ENCODE measurements at regions not wholly inside any gene's neighbourhood (a gene's known extent, or its start where the extent isn't known, plus 50 kb on each side); places are given as distances from the start of the nearest gene placed in this dataset.

- intact Hi-C loops (cut with DNase I), result no loop called here
These were observed 58.5 kb upstream of the LPP start for GRCh38 chr3:188095431-188095830.

GRCh38 chr3:188097791-188098190, 56.2 kb upstream of the LPP start:
- no peak overlapping the region for H3K4me3 ChIP-seq (ENCODE audit: low read length in 3 of 3)
- TF ChIP-seq CTCF (IDR thresholded peaks at IDR 0.05; ENCODE audit: borderline replicate concordance, extremely low read depth, insufficient read depth), result no peak
- H3K4me1 ChIP-seq (ENCODE audit: control insufficient read depth in 2 of 3, insufficient read depth in 2 of 3, low read depth in 1 of 3, low read length in 3 of 3), result no peaks in the 10 kb centered on the region
- intact Hi-C loops (cut with DNase I), result no loop called here
- no peak overlapping the region for H3K9ac ChIP-seq (ENCODE audit: low read length in 3 of 3)
- no peak for FAIRE-seq
- H3K27ac ChIP-seq (ENCODE audit: low read depth in 2 of 2, low read length in 2 of 2), result no peak overlapping the region
- H3K9me3 ChIP-seq (ENCODE audit: control insufficient read depth in 2 of 3, insufficient read depth in 1 of 3, low read length in 3 of 3), result peaks cover 0 to 11% (median 0%) of the 10 kb centered on the region in 3 donors
- no peaks in the 10 kb centered on the region for H3K36me3 ChIP-seq (ENCODE audit: control insufficient read depth in 2 of 3, insufficient read depth in 3 of 3, low read length in 3 of 3)
- DNase-seq, result peak in 3 of 5 donors; percentile 38 to 53 (median 51)
- no peaks in the 10 kb centered on the region for H3K27me3 ChIP-seq (ENCODE audit: control insufficient read depth, insufficient read depth, low read length)

More at GRCh38 chr3:188095431-188095830, 58.5 kb upstream of the LPP start:
- Histone ChIP-seq H3K4me1 (ENCODE audit: control insufficient read depth in 2 of 3, insufficient read depth in 2 of 3, low read depth in 1 of 3, low read length in 3 of 3) (no peaks in the 10 kb centered on the region), H3K27ac (ENCODE audit: low read depth in 2 of 2, low read length in 2 of 2) (no peak overlapping the region), H3K36me3 (ENCODE audit: control insufficient read depth in 2 of 3, insufficient read depth in 3 of 3, low read length in 3 of 3) (no peaks in the 10 kb centered on the region), H3K4me3 (ENCODE audit: low read length in 3 of 3) (no peak overlapping the region), H3K27me3 (ENCODE audit: control insufficient read depth, insufficient read depth, low read length) (no peaks in the 10 kb centered on the region), H3K9ac (ENCODE audit: low read length in 3 of 3) (no peak overlapping the region), H3K9me3 (ENCODE audit: control insufficient read depth in 2 of 3, insufficient read depth in 1 of 3, low read length in 3 of 3) (peaks cover 0 to 6% (median 0%) of the 10 kb centered on the region in 3 donors)
- DNase-seq, result no peak
- FAIRE-seq, result no peak
- no peak for TF ChIP-seq CTCF (IDR thresholded peaks at IDR 0.05; ENCODE audit: borderline replicate concordance, extremely low read depth, insufficient read depth)

GRCh38 chr3:188099907-188100306, 54.0 kb upstream of the LPP start:
- Histone ChIP-seq H3K9me3 (ENCODE audit: control insufficient read depth in 2 of 3, insufficient read depth in 1 of 3, low read length in 3 of 3) (peaks cover 0 to 11% (median 0%) of the 10 kb centered on the region in 3 donors), H3K4me3 (ENCODE audit: low read length in 3 of 3) (no peak overlapping the region), H3K9ac (ENCODE audit: low read length in 3 of 3) (no peak overlapping the region), H3K4me1 (ENCODE audit: control insufficient read depth in 2 of 3, insufficient read depth in 2 of 3, low read depth in 1 of 3, low read length in 3 of 3) (no peaks in the 10 kb centered on the region), H3K36me3 (ENCODE audit: control insufficient read depth in 2 of 3, insufficient read depth in 3 of 3, low read length in 3 of 3) (no peaks in the 10 kb centered on the region), H3K27ac (ENCODE audit: low read depth in 2 of 2, low read length in 2 of 2) (no peak overlapping the region), H3K27me3 (ENCODE audit: control insufficient read depth, insufficient read depth, low read length) (no peaks in the 10 kb centered on the region)
- DNase-seq (no peak), FAIRE-seq (no peak)
- intact Hi-C loops (cut with DNase I), result no loop called here
- TF ChIP-seq CTCF (IDR thresholded peaks at IDR 0.05; ENCODE audit: borderline replicate concordance, extremely low read depth, insufficient read depth), result no peak

All from kidney (tissue), 13 donors.